ENCODE measurements at regions not wholly inside any gene's neighbourhood (a gene's known extent, or its start where the extent isn't known, plus 50 kb on each side); places are given as distances from the start of the nearest gene placed in this dataset.
"Not testable (repeated sequence)": the region's sequence is repeated elsewhere in the genome, so short reads cannot be mapped to it uniquely, and the experiment has no call there.

GRCh38 chr6:140833408-140833807, 1299.3 kb upstream of the GJE1 start:
- DNase-seq (ENCODE audit: low read depth): peak; percentile 65

GRCh38 chr6:140830666-140831065, 1302.1 kb upstream of the GJE1 start:
- no peak for DNase-seq (ENCODE audit: low read depth)

- DNase-seq (ENCODE audit: low read depth): no peak
These were observed 1303.9 kb upstream of the GJE1 start for GRCh38 chr6:140828856-140829255.

GRCh38 chr6:140827593-140827992, 1305.1 kb upstream of the GJE1 start:
- DNase-seq (ENCODE audit: low read depth): no peak

GRCh38 chr6:140825731-140826130, 1307.0 kb upstream of the GJE1 start:
- DNase-seq (ENCODE audit: low read depth): no peak

GRCh38 chr6:140824595-140824994, 1308.1 kb upstream of the GJE1 start:
- DNase-seq (ENCODE audit: low read depth): no peak

GRCh38 chr6:140821196-140821595, 1311.5 kb upstream of the GJE1 start:
- DNase-seq (ENCODE audit: low read depth): no peak

GRCh38 chr6:140817176-140817575, 1315.5 kb upstream of the GJE1 start:
- DNase-seq (ENCODE audit: low read depth): no peak

- no peak for DNase-seq (ENCODE audit: low read depth)
These were observed 1316.0 kb upstream of the GJE1 start for GRCh38 chr6:140816681-140817080.

GRCh38 chr6:140812636-140813035, 1320.1 kb upstream of the GJE1 start:
- DNase-seq (ENCODE audit: low read depth): no peak

GRCh38 chr6:140811642-140812041, 1321.1 kb upstream of the GJE1 start:
- DNase-seq (ENCODE audit: low read depth): no peak

GRCh38 chr6:140809694-140810101, 1323.0 kb upstream of the GJE1 start:
- DNase-seq (ENCODE audit: low read depth): no peak

GRCh38 chr6:140806431-140806830, 1326.3 kb upstream of the GJE1 start:
- no peak for DNase-seq (ENCODE audit: low read depth)

GRCh38 chr6:140794544-140794943, 1338.2 kb upstream of the GJE1 start:
- no peak for DNase-seq (ENCODE audit: low read depth)

GRCh38 chr6:140790109-140790508, 1342.6 kb upstream of the GJE1 start:
- DNase-seq (ENCODE audit: low read depth): no peak

GRCh38 chr6:140789466-140789865, 1343.3 kb upstream of the GJE1 start:
- DNase-seq (ENCODE audit: low read depth): no peak

GRCh38 chr6:140785926-140786325, 1346.8 kb upstream of the GJE1 start:
- no peak for DNase-seq (ENCODE audit: low read depth)

- no peak for DNase-seq (ENCODE audit: low read depth)
These were observed 1348.2 kb upstream of the GJE1 start for GRCh38 chr6:140784573-140784972.

- not testable (repeated sequence) for DNase-seq (ENCODE audit: low read depth)
These were observed 1349.2 kb upstream of the GJE1 start for GRCh38 chr6:140783504-140783903.

- no peak for DNase-seq (ENCODE audit: low read depth)
These were observed 1349.8 kb upstream of the GJE1 start for GRCh38 chr6:140782941-140783340.

- no peak for DNase-seq (ENCODE audit: low read depth)
These were observed 1352.6 kb upstream of the GJE1 start for GRCh38 chr6:140779991-140780596.

- DNase-seq (ENCODE audit: low read depth): no peak
These were observed 1353.4 kb upstream of the GJE1 start for GRCh38 chr6:140779341-140779740.

GRCh38 chr6:140777780-140778179, 1354.9 kb upstream of the GJE1 start:
- DNase-seq (ENCODE audit: low read depth): no peak

- DNase-seq (ENCODE audit: low read depth): no peak
These were observed 1357.7 kb upstream of the GJE1 start for GRCh38 chr6:140775061-140775460.

Data from forelimb muscle (tissue), 1 donor.